Endothelial cell of umbilical vein (primary cell): ENCODE measurements at regions not wholly inside any gene's neighbourhood (a gene's known extent, or its start where the extent isn't known, plus 50 kb on each side); places are given as distances from the start of the nearest gene placed in this dataset.

Source experiments
- EZH2 ChIP-seq: IDR thresholded peaks from 2 replicates; pipeline ENCODE4 v1.6.1; 2012; ENCODE audit warnings: borderline replicate concordance, low read depth, mild to moderate bottlenecking, moderate library complexity, low read length, inconsistent platforms; ENCODE audit not compliant: severe bottlenecking
- FOS ChIP-seq: IDR thresholded peaks from 2 replicates; pipeline ENCODE4 v1.6.1; 2011; ENCODE audit warnings: mild to moderate bottlenecking, low read length, moderate library complexity, borderline replicate concordance; ENCODE audit not compliant: insufficient read depth
- GATA2 ChIP-seq: IDR thresholded peaks from 2 replicates; pipeline ENCODE4 v1.7.0; 2011; ENCODE audit warnings: low read depth, mild to moderate bottlenecking, moderate library complexity, mixed read lengths, low read length; ENCODE audit not compliant: insufficient read length, insufficient read depth
- JUN ChIP-seq: IDR thresholded peaks from 2 replicates; pipeline ENCODE4 v1.6.1; 2011; ENCODE audit warnings: borderline replicate concordance, low read depth; ENCODE audit not compliant: insufficient read length, insufficient read depth
- MYC ChIP-seq: IDR thresholded peaks from one replicate; pipeline ENCODE4 v1.6.1; 2011; ENCODE audit warnings: mild to moderate bottlenecking, low read depth, low read length
- POLR2A ChIP-seq: IDR thresholded peaks from 2 replicates; pipeline ENCODE4 v1.6.1; 2012; ENCODE audit warnings: low read depth, mild to moderate bottlenecking, control low read depth, low read length
- POLR2AphosphoS5 ChIP-seq: IDR thresholded peaks from 2 replicates; pipeline ENCODE4 v1.6.1; 2012; ENCODE audit warnings: low read depth, mild to moderate bottlenecking, control low read depth, low read length, moderate library complexity; ENCODE audit not compliant: insufficient read depth
- TF ChIP-seq, protein P1 (sequence below), 2 donors: IDR thresholded peaks; 1 replicate in 1 of 2; 2 replicates in 1 of 2; pipeline ENCODE4 v1.5.1; 2011; ENCODE audit warnings: low read length in 2 of 2, mild to moderate bottlenecking in 2 of 2, moderate library complexity in 2 of 2, control low read depth in 1 of 2, inconsistent platforms in 1 of 2, low read depth in 1 of 2; ENCODE audit not compliant: insufficient read depth in 1 of 2; ENCODE audit errors: extremely low read depth in 1 of 2
- TF ChIP-seq, protein P2 (sequence below): IDR thresholded peaks from 2 replicates; pipeline ENCODE4 v1.6.1; 2011; ENCODE audit not compliant: insufficient read depth, insufficient read length

DNA sequence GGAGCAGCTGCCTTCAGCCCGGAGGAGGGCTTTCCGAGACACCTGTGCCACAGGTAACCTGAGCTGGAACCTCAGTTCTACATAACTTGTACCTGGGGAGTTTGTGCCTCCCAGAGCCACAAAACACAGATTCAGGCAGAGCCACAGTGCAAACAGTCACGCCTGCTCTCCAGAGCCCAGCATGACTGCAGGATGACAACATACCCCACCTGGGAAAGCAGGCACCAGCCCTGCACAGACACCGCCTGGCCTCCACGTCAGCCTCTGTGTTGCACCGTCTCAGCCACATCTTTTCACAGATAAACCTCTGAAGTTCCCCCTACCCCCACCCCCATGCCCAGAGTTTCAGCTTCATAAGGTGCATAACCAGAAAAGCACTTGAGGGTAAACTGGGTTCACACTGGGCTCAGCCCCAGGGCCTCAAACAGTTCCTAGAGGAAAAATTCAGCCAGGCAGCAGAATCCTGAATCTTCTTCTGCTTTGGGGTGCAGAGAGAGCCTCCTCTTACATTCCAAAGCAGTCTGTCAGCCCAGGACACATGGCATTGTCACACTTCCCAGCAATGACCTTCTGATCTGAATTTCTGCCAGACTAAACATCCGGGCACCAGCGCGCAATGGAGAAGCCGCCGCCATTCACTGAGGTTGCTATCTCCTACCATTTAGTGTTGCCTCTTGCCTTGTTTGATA, 229.5 kb downstream of the TOMM20 start:
- TF ChIP-seq POLR2A (no peak), JUN (no peak), EZH2 (no peak), FOS (no peak), POLR2AphosphoS5 (no peak), GATA2 (no peak), MYC (no peak)
- TF ChIP-seq, protein P1, sequence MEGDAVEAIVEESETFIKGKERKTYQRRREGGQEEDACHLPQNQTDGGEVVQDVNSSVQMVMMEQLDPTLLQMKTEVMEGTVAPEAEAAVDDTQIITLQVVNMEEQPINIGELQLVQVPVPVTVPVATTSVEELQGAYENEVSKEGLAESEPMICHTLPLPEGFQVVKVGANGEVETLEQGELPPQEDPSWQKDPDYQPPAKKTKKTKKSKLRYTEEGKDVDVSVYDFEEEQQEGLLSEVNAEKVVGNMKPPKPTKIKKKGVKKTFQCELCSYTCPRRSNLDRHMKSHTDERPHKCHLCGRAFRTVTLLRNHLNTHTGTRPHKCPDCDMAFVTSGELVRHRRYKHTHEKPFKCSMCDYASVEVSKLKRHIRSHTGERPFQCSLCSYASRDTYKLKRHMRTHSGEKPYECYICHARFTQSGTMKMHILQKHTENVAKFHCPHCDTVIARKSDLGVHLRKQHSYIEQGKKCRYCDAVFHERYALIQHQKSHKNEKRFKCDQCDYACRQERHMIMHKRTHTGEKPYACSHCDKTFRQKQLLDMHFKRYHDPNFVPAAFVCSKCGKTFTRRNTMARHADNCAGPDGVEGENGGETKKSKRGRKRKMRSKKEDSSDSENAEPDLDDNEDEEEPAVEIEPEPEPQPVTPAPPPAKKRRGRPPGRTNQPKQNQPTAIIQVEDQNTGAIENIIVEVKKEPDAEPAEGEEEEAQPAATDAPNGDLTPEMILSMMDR (IDR thresholded peaks at IDR 0.05; ENCODE audit: extremely low read depth in 1 of 2, insufficient read depth in 1 of 2, low read depth in 1 of 2, low read length in 2 of 2): no peak
- TF ChIP-seq, protein P2, sequence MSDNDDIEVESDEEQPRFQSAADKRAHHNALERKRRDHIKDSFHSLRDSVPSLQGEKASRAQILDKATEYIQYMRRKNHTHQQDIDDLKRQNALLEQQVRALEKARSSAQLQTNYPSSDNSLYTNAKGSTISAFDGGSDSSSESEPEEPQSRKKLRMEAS: no peak
